ENCODE measurements at regions not wholly inside any gene's neighbourhood (a gene's known extent, or its start where the extent isn't known, plus 50 kb on each side); places are given as distances from the start of the nearest gene placed in this dataset.

- no peak for ATAC-seq (replicated peaks in 6 of 8)
- in situ Hi-C loops (cut with MboI; ENCODE audit: low pct_unique_long_range_greater_than_20kb in 2 of 9, low sequenced_read_pairs in 9 of 9, unreplicated experiment in 9 of 9), result no loop called here
- H3K4me1 ChIP-seq (replicated peaks in 1 of 2), result no peaks in the 10 kb centered on the region
- no peak overlapping the region for H3K4me3 ChIP-seq
- no peak overlapping the region for H3K27ac ChIP-seq
These were observed 51.8 kb upstream of the TLE1 start for GRCh38 chr9:81741103-81741502.

GRCh38 chr9:81748091-81748490 is 58.7 kb upstream of the TLE1 start:
- 30 to 100% (median 83%) methylated on average over 1 of the region's 1 CpG; no CpG with 5 or more reads in 2 of the 10 experiments for WGBS, 10 experiments
- no peak overlapping the region for H3K27ac ChIP-seq
- in situ Hi-C loops (cut with MboI; ENCODE audit: low pct_unique_long_range_greater_than_20kb in 2 of 9, low sequenced_read_pairs in 9 of 9, unreplicated experiment in 9 of 9), result no loop called here
- no peak overlapping the region for H3K4me3 ChIP-seq
- H3K4me1 ChIP-seq (replicated peaks in 1 of 2), result no peaks in the 10 kb centered on the region
- ATAC-seq (replicated peaks in 6 of 8), result no peak

- WGBS, 10 experiments, result 58 to 100% (median 95%) methylated on average over 2 to 4 of the region's 4 CpGs; no CpG with 5 or more reads in 4 of the 10 experiments
- in situ Hi-C loops (cut with MboI; ENCODE audit: low pct_unique_long_range_greater_than_20kb in 2 of 9, low sequenced_read_pairs in 9 of 9, unreplicated experiment in 9 of 9), result no loop called here
- H3K4me1 ChIP-seq (replicated peaks in 1 of 2), result peaks cover 0 to 3% of the 10 kb centered on the region in 2 donors
These were observed 64.1 kb upstream of the TLE1 start for GRCh38 chr9:81753436-81753835.

GRCh38 chr9:81754245-81754644 is 64.9 kb upstream of the TLE1 start:
- peak in 1 of 8 experiments; percentile 19 for ATAC-seq (replicated peaks in 6 of 8)
- Histone ChIP-seq H3K27ac (no peak overlapping the region), H3K4me1 (replicated peaks in 1 of 2) (peaks cover 1 to 3% of the 10 kb centered on the region in 2 donors), H3K4me3 (no peak overlapping the region)
- in situ Hi-C loops (cut with MboI; ENCODE audit: low pct_unique_long_range_greater_than_20kb in 2 of 9, low sequenced_read_pairs in 9 of 9, unreplicated experiment in 9 of 9), result no loop called here

More at GRCh38 chr9:81753436-81753835, 64.1 kb upstream of the TLE1 start:
- no peak overlapping the region for H3K4me3 ChIP-seq
- H3K27ac ChIP-seq, result no peak overlapping the region
- no peak for ATAC-seq (replicated peaks in 6 of 8)

- ATAC-seq (replicated peaks in 6 of 8), result no peak
- Histone ChIP-seq H3K4me3 (no peak overlapping the region), H3K27ac (no peak overlapping the region), H3K4me1 (replicated peaks in 1 of 2) (peaks cover 3 to 8% of the 10 kb centered on the region in 2 donors)
- 62 to 100% (median 84%) methylated on average over 1 to 6 of the region's 6 CpGs for WGBS, 10 experiments
- in situ Hi-C loops (cut with MboI; ENCODE audit: low pct_unique_long_range_greater_than_20kb in 2 of 9, low sequenced_read_pairs in 9 of 9, unreplicated experiment in 9 of 9), result no loop called here
These were observed 66.4 kb upstream of the TLE1 start for GRCh38 chr9:81755721-81756120.

GRCh38 chr9:81756561-81756960 is 67.2 kb upstream of the TLE1 start:
- no peak overlapping the region for H3K27ac ChIP-seq
- H3K4me1 ChIP-seq (replicated peaks in 1 of 2), result peaks cover 3 to 8% of the 10 kb centered on the region in 2 donors
- 66 to 100% (median 92%) methylated on average over 1 to 4 of the region's 5 CpGs; no CpG with 5 or more reads in 1 of the 10 experiments for WGBS, 10 experiments
- in situ Hi-C loops (cut with MboI; ENCODE audit: low pct_unique_long_range_greater_than_20kb in 2 of 9, low sequenced_read_pairs in 9 of 9, unreplicated experiment in 9 of 9), result no loop called here
- H3K4me3 ChIP-seq, result no peak overlapping the region
- no peak for ATAC-seq (replicated peaks in 6 of 8)

- in situ Hi-C loops (cut with MboI; ENCODE audit: low pct_unique_long_range_greater_than_20kb in 2 of 9, low sequenced_read_pairs in 9 of 9, unreplicated experiment in 9 of 9), result no loop called here
These were observed 68.9 kb upstream of the TLE1 start for GRCh38 chr9:81758123-81758797.

GRCh38 chr9:81759680-81760215 is 70.4 kb upstream of the TLE1 start:
- ATAC-seq (replicated peaks in 6 of 8), result peak; percentile 37 to 99 (median 88)
- H3K27ac ChIP-seq, result no peak overlapping the region
- no peak overlapping the region for H3K4me3 ChIP-seq
- WGBS, 10 experiments, result 18 to 94% (median 65%) methylated on average over 2 to 5 of the region's 5 CpGs
- in situ Hi-C loops (cut with MboI; ENCODE audit: low pct_unique_long_range_greater_than_20kb in 2 of 9, low sequenced_read_pairs in 9 of 9, unreplicated experiment in 9 of 9), result no loop called here
- peaks cover 3 to 8% of the 10 kb centered on the region in 2 donors for H3K4me1 ChIP-seq (replicated peaks in 1 of 2)

More at GRCh38 chr9:81758123-81758797, 68.9 kb upstream of the TLE1 start:
- 33 to 100% (median 80%) methylated on average over 1 to 3 of the region's 3 CpGs; no CpG with 5 or more reads in 5 of the 10 experiments for WGBS, 10 experiments
- Histone ChIP-seq H3K27ac (no peak overlapping the region), H3K4me3 (no peak overlapping the region), H3K4me1 (replicated peaks in 1 of 2) (peaks cover 3 to 8% of the 10 kb centered on the region in 2 donors)
- no peak for ATAC-seq (replicated peaks in 6 of 8)

- Histone ChIP-seq H3K4me3 (no peak overlapping the region), H3K27ac (no peak overlapping the region), H3K4me1 (replicated peaks in 1 of 2) (no peaks in the 10 kb centered on the region)
- no peak for ATAC-seq (replicated peaks in 6 of 8)
- in situ Hi-C loops (cut with MboI; ENCODE audit: low pct_unique_long_range_greater_than_20kb in 2 of 9, low sequenced_read_pairs in 9 of 9, unreplicated experiment in 9 of 9), result no loop called here
These were observed 78.6 kb upstream of the TLE1 start for GRCh38 chr9:81767921-81768320.

- no peaks in the 10 kb centered on the region for H3K4me1 ChIP-seq (replicated peaks in 1 of 2)
- ATAC-seq (replicated peaks in 6 of 8), result peak in 4 of 8 experiments; percentile 47 to 97 (median 66)
- H3K4me3 ChIP-seq, result no peak overlapping the region
- 47 to 100% (median 83%) methylated on average over 1 to 4 of the region's 4 CpGs; no CpG with 5 or more reads in 2 of the 10 experiments for WGBS, 10 experiments
- in situ Hi-C loops (cut with MboI; ENCODE audit: low pct_unique_long_range_greater_than_20kb in 2 of 9, low sequenced_read_pairs in 9 of 9, unreplicated experiment in 9 of 9), result no loop called here
- no peak overlapping the region for H3K27ac ChIP-seq
These were observed 82.2 kb upstream of the TLE1 start for GRCh38 chr9:81771571-81771970.

GRCh38 chr9:81772144-81772543 is 82.8 kb upstream of the TLE1 start:
- Histone ChIP-seq H3K4me3 (no peak overlapping the region), H3K27ac (no peak overlapping the region), H3K4me1 (replicated peaks in 1 of 2) (no peaks in the 10 kb centered on the region)
- ATAC-seq (replicated peaks in 6 of 8), result no peak
- WGBS, 10 experiments, result 0 to 100% (median 86%) methylated on average over 1 of the region's 1 CpG; no CpG with 5 or more reads in 1 of the 10 experiments
- in situ Hi-C loops (cut with MboI; ENCODE audit: low pct_unique_long_range_greater_than_20kb in 2 of 9, low sequenced_read_pairs in 9 of 9, unreplicated experiment in 9 of 9), result no loop called here

- peak in 2 of 8 experiments; percentile 40 to 89 for ATAC-seq (replicated peaks in 6 of 8)
- Histone ChIP-seq H3K27ac (no peak overlapping the region), H3K4me3 (no peak overlapping the region), H3K4me1 (replicated peaks in 1 of 2) (no peaks in the 10 kb centered on the region)
- 17 to 83% (median 46%) methylated on average over 1 of the region's 1 CpG; no CpG with 5 or more reads in 6 of the 10 experiments for WGBS, 10 experiments
- in situ Hi-C loops (cut with MboI; ENCODE audit: low pct_unique_long_range_greater_than_20kb in 2 of 9, low sequenced_read_pairs in 9 of 9, unreplicated experiment in 9 of 9), result no loop called here
These were observed 87.0 kb upstream of the TLE1 start for GRCh38 chr9:81776390-81776789.

GRCh38 chr9:81776834-81777233 is 87.5 kb upstream of the TLE1 start:
- in situ Hi-C loops (cut with MboI; ENCODE audit: low pct_unique_long_range_greater_than_20kb in 2 of 9, low sequenced_read_pairs in 9 of 9, unreplicated experiment in 9 of 9), result no loop called here
- 14 to 100% (median 50%) methylated on average over 1 to 2 of the region's 2 CpGs; no CpG with 5 or more reads in 7 of the 10 experiments for WGBS, 10 experiments
- H3K27ac ChIP-seq, result no peak overlapping the region
- no peak overlapping the region for H3K4me3 ChIP-seq
- H3K4me1 ChIP-seq (replicated peaks in 1 of 2), result no peaks in the 10 kb centered on the region
- no peak for ATAC-seq (replicated peaks in 6 of 8)

GRCh38 chr9:81777482-81777881 is 88.1 kb upstream of the TLE1 start:
- WGBS, 10 experiments, result 0 to 80% (median 63%) methylated on average over 2 to 3 of the region's 3 CpGs; no CpG with 5 or more reads in 1 of the 10 experiments
- H3K4me1 ChIP-seq (replicated peaks in 1 of 2), result no peaks in the 10 kb centered on the region
- peak in 1 of 8 experiments; percentile 66 for ATAC-seq (replicated peaks in 6 of 8)
- in situ Hi-C loops (cut with MboI; ENCODE audit: low pct_unique_long_range_greater_than_20kb in 2 of 9, low sequenced_read_pairs in 9 of 9, unreplicated experiment in 9 of 9), result no loop called here
- no peak overlapping the region for H3K27ac ChIP-seq
- H3K4me3 ChIP-seq, result no peak overlapping the region
